PC-3 (cell line): ENCODE measurements at regions not wholly inside any gene's neighbourhood (a gene's known extent, or its start where the extent isn't known, plus 50 kb on each side); places are given as distances from the start of the nearest gene placed in this dataset.

ENCODE experiments used
- ATAC-seq: fragments of 200-7000 bp; cut with Tn5 transposase; 2 replicates; pipeline ENCODE4 v1.9.1; 2020; ENCODE audit warnings: mild to moderate bottlenecking, moderate library complexity
- BruUV-seq: library from RNA; stranded (reverse); fragments of 400-500 nt; replicated peaks from 2 replicates; lab custom pipeline; 2021; lab: Mats Ljungman, UMichigan
- CTCF ChIA-PET: fragments of 300-600 bp; sonication (Branson Sonifier 250); formaldehyde crosslinking; loops from one replicate; lab custom pipeline; 2022; ENCODE audit warnings: antibody characterized with exemption; lab: Charles Lee
- POLR2A ChIA-PET: fragments of 300-600 bp; sonication (Branson Sonifier 250); formaldehyde crosslinking; loops from one replicate; lab custom pipeline; 2022; ENCODE audit warnings: antibody characterized with exemption; ENCODE audit not compliant: unreplicated experiment; lab: Charles Lee
- DNase-seq: peaks from one replicate; pipeline ENCODE4 v3.0.0-alpha.2; 2015
- H2AFZ ChIP-seq: fragments of 300-600 bp; sonication (generic); 2 replicates; pipeline ENCODE4 v1.6.0; 2016; ENCODE audit warnings: antibody characterized with exemption, low read length
- H3F3A ChIP-seq: fragments of 300-600 bp; sonication (generic); one replicate; pipeline ENCODE4 v1.6.0; 2017; ENCODE audit warnings: antibody characterized with exemption, low read length, control low read depth, mild to moderate bottlenecking; ENCODE audit not compliant: unreplicated experiment
- H3K27ac ChIP-seq: fragments of 300-600 bp; sonication (generic); 2 replicates; pipeline ENCODE4 v1.5.1; 2016; ENCODE audit warnings: mild to moderate bottlenecking, low read length
- H3K27me3 ChIP-seq: fragments of 300-600 bp; sonication (generic); 2 replicates; pipeline ENCODE4 v1.6.1; 2016; ENCODE audit warnings: low read length, mixed read lengths
- H3K36me3 ChIP-seq: fragments of 300-600 bp; sonication (generic); 2 replicates; pipeline ENCODE4 v1.6.1; 2016; ENCODE audit warnings: low read depth, mixed run types, low read length, mixed read lengths
- H3K4me1 ChIP-seq: fragments of 300-600 bp; sonication (generic); 2 replicates; pipeline ENCODE4 v1.5.1; 2016; ENCODE audit warnings: low read length; ENCODE audit not compliant: insufficient read depth
- H3K4me2 ChIP-seq: fragments of 300-600 bp; sonication (generic); 2 replicates; pipeline ENCODE4 v1.6.0; 2016; ENCODE audit warnings: low read length
- H3K4me3 ChIP-seq: fragments of 300-600 bp; sonication (generic); 2 replicates; pipeline ENCODE4 v1.5.1; 2016; ENCODE audit warnings: mild to moderate bottlenecking, low read length, mixed read lengths
- H3K79me2 ChIP-seq: fragments of 300-600 bp; sonication (generic); 2 replicates; pipeline ENCODE4 v1.6.1; 2017; ENCODE audit warnings: low read length, mixed read lengths
- H3K9ac ChIP-seq: fragments of 300-600 bp; sonication (generic); 2 replicates; pipeline ENCODE4 v1.6.0; 2016; ENCODE audit warnings: mild to moderate bottlenecking, low read length
- H3K9me2 ChIP-seq: fragments of 300-600 bp; sonication (generic); replicated peaks from 2 replicates; pipeline ENCODE4 v1.6.1; 2016; ENCODE audit warnings: mixed run types, low read length, mixed read lengths
- H3K9me3 ChIP-seq: fragments of 300-600 bp; sonication (generic); 2 replicates; pipeline ENCODE4 v1.6.1; 2016; ENCODE audit warnings: low read length, mixed read lengths
- H4K20me1 ChIP-seq: fragments of 300-600 bp; sonication (generic); 2 replicates; pipeline ENCODE4 v1.6.1; 2016; ENCODE audit warnings: low read length, mixed read lengths
- CTCF ChIP-seq: fragments of 300-600 bp; sonication (generic); conservative IDR thresholded peaks from 2 replicates; pipeline ENCODE4 v1.5.1; 2017; ENCODE audit warnings: antibody characterized with exemption, low read depth, mild to moderate bottlenecking, low read length
- EZH2 ChIP-seq: fragments of 300-600 bp; sonication (generic); IDR thresholded peaks from one replicate; pipeline ENCODE4 v1.6.1; 2017; ENCODE audit warnings: antibody characterized with exemption, mild to moderate bottlenecking, low read length; ENCODE audit not compliant: unreplicated experiment
- EZH2phosphoT487 ChIP-seq: fragments of 300-600 bp; sonication (generic); IDR thresholded peaks from 2 replicates; pipeline ENCODE4 v1.6.1; 2018; ENCODE audit warnings: mild to moderate bottlenecking, antibody characterized with exemption, low read length, borderline replicate concordance
- intact Hi-C: fragments of 100-400 bp; cut with micrococcal nuclease; formaldehyde crosslinking; loops from 2 replicates; pipeline ENCODE4 v1.9.0; 2023

GRCh38 chr7:46581268-46581667, 660.2 kb upstream of the IGFBP3 start:
- no peaks in the 10 kb centered on the region for H3K9me2 ChIP-seq
- no peaks in the 10 kb centered on the region for H3K36me3 ChIP-seq
- peaks cover 13% of the 10 kb centered on the region; the same call in 1 of the 2 replicates for H3K4me1 ChIP-seq
- ATAC-seq: no peak
- no peak overlapping the region for H3K27ac ChIP-seq
- no peak overlapping the region for H3K4me2 ChIP-seq
- no peaks in the 10 kb centered on the region for H4K20me1 ChIP-seq
- H3K27me3 ChIP-seq: no peaks in the 10 kb centered on the region
- ChIA-PET CTCF (interaction anchor here (0.6 kb wide), 1 partner anchor 12 kb away, joined by 3 read pairs; no protein-coding TSS in a partner anchor), POLR2A (no interaction called here)
- H2AFZ ChIP-seq: no peak overlapping the region
- no peaks in the 10 kb centered on the region for H3F3A ChIP-seq
- H3K9ac ChIP-seq: no peak overlapping the region
- no peaks in the 10 kb centered on the region for H3K9me3 ChIP-seq
- intact Hi-C loops: loop anchor here (5.0 kb wide), 1 partner anchor 34 kb away; no protein-coding TSS in a partner anchor
- no peak overlapping the region for H3K4me3 ChIP-seq
- H3K79me2 ChIP-seq: no peaks in the 10 kb centered on the region
- no TSS peak for BruUV-seq
- no peak for DNase-seq
- TF ChIP-seq CTCF (no peak), EZH2 (no peak), EZH2phosphoT487 (no peak)

- intact Hi-C loops: loop anchor here (5.0 kb wide), 1 partner anchor 33 kb away; no protein-coding TSS in a partner anchor
- Histone ChIP-seq H3K79me2 (no peaks in the 10 kb centered on the region), H3K27ac (no peak overlapping the region), H3K4me3 (no peak overlapping the region), H2AFZ (no peak overlapping the region), H3K9ac (no peak overlapping the region), H3K9me2 (no peaks in the 10 kb centered on the region), H3K9me3 (no peaks in the 10 kb centered on the region), H3K36me3 (no peaks in the 10 kb centered on the region), H3F3A (no peaks in the 10 kb centered on the region), H3K4me1 (peaks cover 13% of the 10 kb centered on the region; the same call in 1 of the 2 replicates), H3K27me3 (no peaks in the 10 kb centered on the region), H4K20me1 (no peaks in the 10 kb centered on the region), H3K4me2 (no peak overlapping the region)
- no TSS peak for BruUV-seq
- ATAC-seq (no peak), DNase-seq (no peak)
- POLR2A ChIA-PET: no interaction called here
- CTCF ChIA-PET: no interaction called here
- TF ChIP-seq EZH2phosphoT487: no peak
- TF ChIP-seq EZH2: no peak
- no peak for TF ChIP-seq CTCF
Observed at GRCh38 chr7:46580766-46581165, 659.7 kb upstream of the IGFBP3 start.

GRCh38 chr7:46577394-46577793, 656.3 kb upstream of the IGFBP3 start:
- Histone ChIP-seq H3K4me1 (no peaks in the 10 kb centered on the region), H3K9ac (no peak overlapping the region), H3K4me3 (no peak overlapping the region), H4K20me1 (no peaks in the 10 kb centered on the region), H3K36me3 (no peaks in the 10 kb centered on the region), H2AFZ (no peak overlapping the region), H3K79me2 (no peaks in the 10 kb centered on the region), H3K9me3 (no peaks in the 10 kb centered on the region), H3K27ac (no peak overlapping the region), H3F3A (no peaks in the 10 kb centered on the region), H3K27me3 (no peaks in the 10 kb centered on the region), H3K4me2 (no peak overlapping the region), H3K9me2 (no peaks in the 10 kb centered on the region)
- intact Hi-C loops: no loop called here
- ChIA-PET POLR2A (no interaction called here), CTCF (no interaction called here)
- DNase-seq (no peak), ATAC-seq (no peak)
- no TSS peak for BruUV-seq
- no peak for TF ChIP-seq CTCF
- no peak for TF ChIP-seq EZH2
- TF ChIP-seq EZH2phosphoT487: no peak
